ENCODE measurements at regions not wholly inside any gene's neighbourhood (a gene's known extent, or its start where the extent isn't known, plus 50 kb on each side); places are given as distances from the start of the nearest gene placed in this dataset.

GRCh38 chr22:27019827-27020226 lies 362.4 kb downstream of the MIAT start:
- DNase-seq: no peak

- no peak for DNase-seq
Measured at GRCh38 chr22:27022274-27022895, 365.0 kb downstream of the MIAT start.

DNA sequence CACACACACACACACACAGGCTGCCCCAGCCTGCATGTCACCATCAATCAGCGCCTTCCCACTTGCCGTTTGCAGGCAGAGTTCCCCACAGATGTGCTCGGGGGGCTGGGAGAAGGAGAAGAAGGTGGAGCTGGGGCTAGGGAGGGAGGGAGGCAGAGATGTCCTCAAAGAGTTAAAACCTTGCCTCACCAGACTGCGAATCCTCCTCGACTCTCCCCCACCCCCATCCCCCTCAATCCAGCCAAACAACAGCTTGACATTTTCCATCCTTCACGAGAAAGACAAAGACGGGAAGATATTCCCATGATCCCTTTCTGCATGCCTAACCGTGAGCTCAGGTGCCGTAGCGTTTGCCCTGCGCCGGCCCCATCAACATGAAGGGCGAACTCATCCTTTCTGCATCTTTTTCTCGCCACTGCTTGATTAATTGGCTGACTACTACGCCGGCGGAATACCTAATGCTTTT lies 365.5 kb downstream of the MIAT start:
- DNase-seq: peak; percentile 79

GRCh38 chr22:27023591-27023990 lies 366.2 kb downstream of the MIAT start:
- DNase-seq: no peak

- DNase-seq: no peak
Measured at GRCh38 chr22:27024982-27025381, 367.6 kb downstream of the MIAT start.

GRCh38 chr22:27028093-27028492 lies 370.7 kb downstream of the MIAT start:
- DNase-seq: no peak

DNA sequence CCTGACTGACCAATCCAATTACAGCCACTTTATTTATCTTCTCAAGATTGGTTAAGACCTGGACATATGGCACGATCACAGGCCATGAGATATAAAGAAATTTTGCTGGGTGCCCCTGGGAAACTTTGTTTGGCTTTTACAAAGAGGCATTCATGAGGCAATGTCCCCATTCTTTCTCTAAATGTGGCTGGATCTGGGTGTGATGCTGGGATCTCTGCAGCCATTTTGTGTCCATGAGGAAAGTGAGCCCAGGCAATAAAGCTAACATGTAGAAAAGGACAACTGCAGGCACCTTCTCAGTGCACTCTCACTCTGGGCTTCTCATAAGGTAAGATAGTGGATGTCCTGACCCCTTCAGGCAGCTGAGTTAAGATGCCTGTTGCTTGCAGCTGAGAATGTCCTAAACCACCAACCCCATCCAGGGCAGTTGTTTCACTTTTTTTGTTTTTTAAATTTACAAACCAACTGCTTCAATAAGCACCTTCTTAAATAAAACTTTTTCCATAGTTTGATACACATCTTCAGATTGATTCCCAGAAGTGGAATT lies 372.3 kb downstream of the MIAT start:
- no peak for DNase-seq

- peak; percentile 73 for DNase-seq
Measured at GRCh38 chr22:27032091-27032761, 374.8 kb downstream of the MIAT start.

DNA sequence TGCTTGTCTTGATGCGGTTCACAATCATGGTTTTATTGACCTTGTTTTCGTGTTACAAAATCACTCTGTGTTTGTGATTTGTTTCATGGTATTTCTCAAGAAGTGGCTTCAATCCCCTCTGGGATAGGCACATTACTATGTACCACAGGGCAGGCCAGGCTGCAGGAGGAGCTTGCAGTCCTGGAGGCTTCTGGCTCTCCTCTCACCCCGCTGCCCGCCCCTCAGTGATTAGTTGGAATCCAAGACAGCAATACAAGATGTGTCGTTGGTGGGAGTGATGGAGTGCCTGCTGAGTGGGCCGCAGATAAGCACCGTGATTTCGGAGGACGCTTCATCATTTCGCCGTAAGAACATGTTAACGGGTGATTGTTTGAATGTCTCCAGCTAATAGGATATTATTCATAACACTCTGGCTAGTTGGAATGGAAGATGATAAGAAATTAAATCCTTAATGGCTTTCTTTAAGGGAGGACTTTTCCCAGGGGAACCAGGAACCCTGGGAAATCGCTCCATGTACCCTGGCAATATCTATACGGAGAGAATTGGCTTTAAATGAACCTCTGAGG lies 384.4 kb downstream of the MIAT start:
- peak; percentile 30 for DNase-seq

DNA sequence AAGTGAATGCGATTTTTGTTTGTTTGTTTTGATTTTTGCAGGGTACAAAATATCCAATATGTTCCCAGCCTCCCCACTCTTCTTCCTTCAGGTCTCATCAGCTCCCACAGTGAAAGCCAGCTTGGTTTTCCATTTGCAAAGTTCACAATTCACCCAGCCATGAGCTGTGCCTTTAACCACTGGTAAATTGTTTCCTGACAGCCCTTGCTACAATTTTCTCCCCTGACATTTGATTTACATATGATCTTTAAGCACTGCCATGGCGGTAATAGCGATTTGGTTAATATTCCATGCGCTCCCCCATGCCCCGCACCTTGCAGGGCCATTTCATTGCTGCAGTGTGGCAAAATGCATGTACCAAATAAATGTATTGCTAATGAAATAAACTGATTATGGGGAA lies 385.9 kb downstream of the MIAT start:
- no peak for DNase-seq

- peak; percentile 61 for DNase-seq
Measured at GRCh38 chr22:27045103-27045947, 387.9 kb downstream of the MIAT start.

- DNase-seq: peak; percentile 31
Measured at GRCh38 chr22:27046086-27046485, 388.7 kb downstream of the MIAT start.

DNA sequence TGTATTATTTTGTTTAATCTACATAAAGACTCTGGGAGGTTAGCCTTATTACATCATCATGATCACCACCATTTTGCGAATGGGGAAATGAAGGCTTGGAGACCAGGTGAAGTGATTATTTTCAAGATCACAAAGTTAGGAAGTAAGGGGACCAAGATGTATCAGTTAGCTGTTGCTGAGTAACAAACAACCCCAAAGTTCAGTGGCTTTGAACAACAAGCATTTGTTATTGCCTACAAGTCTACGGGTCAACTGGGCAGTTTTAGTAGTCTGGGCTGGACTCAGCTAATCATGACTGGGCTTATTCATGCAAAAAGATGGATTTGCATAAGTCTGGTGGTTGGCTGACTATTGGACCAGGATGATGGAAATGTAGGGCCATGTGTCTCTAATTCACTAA lies 389.2 kb downstream of the MIAT start:
- no peak for DNase-seq

- DNase-seq: no peak
Measured at GRCh38 chr22:27050771-27051170, 393.4 kb downstream of the MIAT start.

GRCh38 chr22:27051407-27051806 lies 394.0 kb downstream of the MIAT start:
- no peak for DNase-seq

DNA sequence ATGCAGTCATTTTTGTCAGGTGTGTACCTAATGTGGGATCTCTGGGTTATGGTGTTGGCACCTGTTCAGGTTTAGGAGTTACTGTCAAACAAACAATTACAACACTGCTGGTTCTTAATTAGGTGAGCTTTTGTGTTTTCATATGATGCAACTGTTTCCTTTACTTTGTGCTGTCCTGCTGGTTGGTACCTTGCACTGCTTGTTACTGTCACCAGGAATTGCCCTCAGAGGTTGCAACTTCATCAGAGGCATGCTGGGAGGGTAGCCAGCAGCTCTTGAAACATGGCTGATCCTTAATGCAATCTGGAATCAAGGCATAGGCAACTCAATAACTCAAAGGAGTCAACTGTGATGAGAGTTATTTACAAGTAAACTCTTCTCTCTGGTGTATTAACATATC lies 400.3 kb downstream of the MIAT start:
- no peak for DNase-seq

GRCh38 chr22:27060190-27060589 lies 402.8 kb downstream of the MIAT start:
- DNase-seq: no peak

DNA sequence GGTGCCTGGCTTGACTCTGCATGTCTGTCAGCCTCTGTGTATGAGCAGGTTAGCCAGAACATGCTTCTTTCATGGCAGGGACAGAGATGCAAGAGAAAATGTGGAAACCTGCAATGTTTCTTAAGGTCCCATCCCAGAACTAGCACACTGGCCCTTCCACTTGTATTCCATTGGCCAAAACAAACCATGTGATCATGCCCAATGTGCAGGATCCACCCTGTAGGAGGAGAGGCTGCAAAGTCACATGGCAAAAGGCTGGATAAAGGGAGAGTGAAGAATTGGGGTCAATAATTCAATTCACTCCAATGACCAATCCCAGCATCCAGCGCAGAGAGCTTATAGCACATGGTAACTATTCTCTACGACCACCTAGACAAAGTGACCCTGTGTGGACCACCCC lies 405.5 kb downstream of the MIAT start:
- no peak for DNase-seq

DNA sequence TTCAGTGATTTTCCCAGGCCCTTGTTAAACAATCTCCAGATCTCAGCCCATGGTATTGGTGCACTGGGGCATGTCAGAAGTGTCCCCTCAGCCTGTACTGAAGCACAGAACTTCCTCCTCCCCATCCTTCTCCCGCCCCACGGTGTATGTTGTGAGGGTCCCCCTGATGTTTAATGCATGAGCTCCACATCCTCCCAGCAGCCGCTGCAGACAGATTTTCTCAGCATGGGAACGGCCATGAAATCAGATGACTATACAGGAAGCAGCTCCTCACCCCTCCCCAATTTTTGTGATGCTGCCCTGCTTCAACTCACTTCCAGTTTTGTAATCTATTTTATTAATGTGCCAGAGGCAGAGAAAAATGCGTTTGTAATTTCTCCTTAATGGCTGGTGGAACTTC lies 406.0 kb downstream of the MIAT start:
- peak; percentile 62 for DNase-seq

- no peak for DNase-seq
Measured at GRCh38 chr22:27063841-27064240, 406.5 kb downstream of the MIAT start.

- no peak for DNase-seq
Measured at GRCh38 chr22:27064386-27064785, 407.0 kb downstream of the MIAT start.

DNA sequence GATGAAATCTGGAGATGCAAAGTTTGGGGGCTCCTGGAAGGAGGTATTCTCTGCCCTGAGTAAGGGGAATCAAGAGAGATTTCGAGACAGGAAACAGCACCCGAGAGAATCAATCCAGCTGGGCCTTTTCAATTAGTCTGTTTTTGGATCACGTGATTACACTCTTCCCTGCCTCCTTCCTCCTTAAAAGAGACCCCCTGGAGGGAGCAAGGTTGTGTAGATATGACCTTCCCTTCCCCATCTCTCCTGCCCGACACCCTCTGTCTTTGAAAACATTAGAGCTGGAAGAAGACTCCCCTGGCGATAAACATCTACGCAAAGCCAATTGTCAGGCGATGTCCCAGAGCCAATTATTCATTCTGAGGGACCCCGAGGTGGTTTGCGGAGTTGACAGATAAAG lies 407.9 kb downstream of the MIAT start:
- peak; percentile 59 for DNase-seq

DNA sequence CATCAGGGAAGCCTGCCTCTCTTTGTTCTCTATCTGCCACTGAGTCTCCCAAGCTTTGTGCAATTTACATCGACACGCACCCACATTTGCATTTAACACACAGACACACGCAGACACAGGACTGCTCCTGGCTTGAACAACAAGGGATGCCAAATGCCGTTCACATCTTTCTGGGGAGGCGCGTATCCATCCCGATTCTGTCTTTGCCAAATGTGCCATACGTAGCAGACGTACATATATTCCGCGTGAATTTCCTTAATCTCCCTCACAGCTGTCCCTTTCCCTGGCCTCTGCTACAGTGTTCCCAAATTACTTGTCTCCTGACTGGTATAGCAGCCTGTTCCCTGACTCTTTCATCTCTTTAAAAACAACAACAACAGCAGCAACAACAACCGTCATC lies 409.5 kb downstream of the MIAT start:
- DNase-seq: no peak

All from eye (tissue), 1 donor.